Activated CD4-positive, alpha-beta T cell treated with anti-CD3 and anti-CD28 coated beads, Interleukin-2, amount 10 ng/mL, durations not matched to agents 24 days and 14 days (primary cell): ENCODE measurements at regions not wholly inside any gene's neighbourhood (a gene's known extent, or its start where the extent isn't known, plus 50 kb on each side); places are given as distances from the start of the nearest gene placed in this dataset.
"Not testable (repeated sequence)": the region's sequence is repeated elsewhere in the genome, so short reads cannot be mapped to it uniquely, and the experiment has no call there.

ENCODE experiments used
- DNase-seq: peaks from one replicate; pipeline ENCODE4 v3.0.0; 2022
- H3K27ac Mint-ChIP-seq: one replicate; pipeline ENCODE4 v1.8.0; 2022; ENCODE audit warnings: mild to moderate bottlenecking, mixed read lengths
- H3K27me3 Mint-ChIP-seq: one replicate; pipeline ENCODE4 v1.8.0; 2022; ENCODE audit warnings: mixed read lengths
- H3K36me3 Mint-ChIP-seq: one replicate; pipeline ENCODE4 v1.8.0; 2022; ENCODE audit warnings: low read depth, mild to moderate bottlenecking, mixed read lengths
- H3K4me1 Mint-ChIP-seq: one replicate; pipeline ENCODE4 v1.8.0; 2021; ENCODE audit warnings: mixed read lengths
- H3K4me3 Mint-ChIP-seq: one replicate; pipeline ENCODE4 v1.8.0; 2022; ENCODE audit warnings: mild to moderate bottlenecking, moderate library complexity, mixed read lengths
- H3K9me3 Mint-ChIP-seq: one replicate; pipeline ENCODE4 v1.8.0; 2021; ENCODE audit warnings: mixed read lengths
- intact Hi-C: fragments of 100-400 bp; cut with micrococcal nuclease; formaldehyde crosslinking; loops from one replicate; pipeline ENCODE4 v1.15.1; 2023

- intact Hi-C loops, H3K27me3 Mint-ChIP-seq, H3K9me3 Mint-ChIP-seq, H3K4me1 Mint-ChIP-seq, H3K36me3 Mint-ChIP-seq, DNase-seq, H3K27ac Mint-ChIP-seq, H3K4me3 Mint-ChIP-seq: not testable (repeated sequence)
Measured at GRCh38 chr3:125899181-125899580, 69.8 kb upstream of the ROPN1B start.

DNA sequence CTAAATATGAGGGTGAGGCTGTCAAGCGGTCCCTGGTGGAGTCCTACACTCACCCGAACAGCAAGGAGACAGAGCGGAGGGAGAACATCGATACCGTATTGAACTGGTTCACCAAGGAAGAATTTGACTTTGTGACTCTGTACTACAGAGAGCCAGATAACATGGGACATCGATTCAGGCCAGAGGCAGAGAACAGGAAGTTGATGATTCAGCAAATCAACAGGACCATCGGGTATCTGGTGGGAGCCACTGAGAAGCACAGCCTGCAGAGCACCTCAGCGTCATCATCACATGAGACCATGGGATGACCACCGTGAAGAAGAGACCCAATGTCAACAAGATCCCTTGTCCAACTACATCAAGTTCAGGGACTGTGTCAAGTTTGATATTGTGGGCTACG is 67.5 kb upstream of the ROPN1B start:
- H3K9me3 Mint-ChIP-seq, intact Hi-C loops, H3K27ac Mint-ChIP-seq, H3K4me1 Mint-ChIP-seq, H3K36me3 Mint-ChIP-seq, DNase-seq, H3K4me3 Mint-ChIP-seq, H3K27me3 Mint-ChIP-seq: not testable (repeated sequence)

- H3K4me1 Mint-ChIP-seq, H3K27ac Mint-ChIP-seq, intact Hi-C loops, DNase-seq, H3K4me3 Mint-ChIP-seq, H3K36me3 Mint-ChIP-seq, H3K9me3 Mint-ChIP-seq, H3K27me3 Mint-ChIP-seq: not testable (repeated sequence)
Measured at GRCh38 chr3:125903780-125904455, 65.1 kb upstream of the ROPN1B start.

- H3K27ac Mint-ChIP-seq, H3K27me3 Mint-ChIP-seq, H3K9me3 Mint-ChIP-seq, DNase-seq, H3K4me1 Mint-ChIP-seq, H3K36me3 Mint-ChIP-seq, intact Hi-C loops, H3K4me3 Mint-ChIP-seq: not testable (repeated sequence)
Measured at GRCh38 chr3:125907279-125907678, 61.7 kb upstream of the ROPN1B start.

DNA sequence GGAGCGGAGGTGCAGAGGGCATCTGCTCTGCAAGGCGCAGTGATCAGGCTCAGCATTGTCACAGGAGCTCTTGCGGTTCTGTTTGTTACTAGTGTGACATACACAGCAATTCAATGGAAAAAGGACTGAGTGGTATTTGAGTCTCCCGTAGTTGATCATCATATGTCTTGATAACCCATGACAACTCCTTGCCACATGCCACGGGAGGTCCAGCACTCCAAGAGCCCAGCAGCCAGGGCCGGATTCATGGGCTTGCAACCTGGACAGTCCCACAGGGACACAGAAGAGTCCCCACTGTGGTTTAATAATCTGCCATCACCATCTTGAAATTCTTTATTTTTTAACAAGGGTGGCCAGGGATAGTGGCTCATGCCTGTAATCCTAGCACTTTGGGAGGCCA is 58.1 kb upstream of the ROPN1B start:
- not testable (repeated sequence) for H3K27ac Mint-ChIP-seq, H3K4me3 Mint-ChIP-seq, DNase-seq, H3K9me3 Mint-ChIP-seq, H3K27me3 Mint-ChIP-seq, H3K36me3 Mint-ChIP-seq, H3K4me1 Mint-ChIP-seq
- intact Hi-C loops = loop anchor here (10.0 kb wide), 2 partner anchors 146 to 316 kb away; partner anchors contain the start of gene OSBPL11

GRCh38 chr3:125914608-125915436 is 54.2 kb upstream of the ROPN1B start:
- H3K4me1 Mint-ChIP-seq = peaks cover 20% of the 10 kb centered on the region
- intact Hi-C loops = loop anchor here (5.0 to 10.0 kb wide), 4 partner anchors 150 to 562 kb away; partner anchors contain the start of genes KLF15, OSBPL11 and ZXDC
- H3K27me3 Mint-ChIP-seq, H3K36me3 Mint-ChIP-seq, DNase-seq, H3K9me3 Mint-ChIP-seq: not testable (repeated sequence)
- H3K4me3 Mint-ChIP-seq = peak overlapping the region; percentile 92
- peak overlapping the region; percentile 72 for H3K27ac Mint-ChIP-seq

- peaks cover 20% of the 10 kb centered on the region for H3K4me1 Mint-ChIP-seq
- intact Hi-C loops = loop anchor here (5.0 to 10.0 kb wide), 4 partner anchors 151 to 562 kb away; partner anchors contain the start of genes KLF15, OSBPL11 and ZXDC
Measured at GRCh38 chr3:125915437-125915787, 53.6 kb upstream of the ROPN1B start.

GRCh38 chr3:125915792-125916375 is 53.1 kb upstream of the ROPN1B start:
- not testable (repeated sequence) for H3K27me3 Mint-ChIP-seq
- intact Hi-C loops = loop anchor here (2.0 to 10.0 kb wide), 6 partner anchors 75 to 561 kb away; partner anchors contain the start of genes KLF15, OSBPL11, SLC41A3 and ZXDC
- peak overlapping the region; percentile 84 for H3K27ac Mint-ChIP-seq

More at GRCh38 chr3:125915437-125915787, 53.6 kb upstream of the ROPN1B start:
- H3K9me3 Mint-ChIP-seq, H3K27me3 Mint-ChIP-seq, H3K36me3 Mint-ChIP-seq, DNase-seq: not testable (repeated sequence)
- peak overlapping the region; percentile 84 for H3K27ac Mint-ChIP-seq
- peak overlapping the region; percentile 92 for H3K4me3 Mint-ChIP-seq

GRCh38 chr3:125916376-125916978 is 52.5 kb upstream of the ROPN1B start:
- intact Hi-C loops = loop anchor here (2.0 to 10.0 kb wide), 6 partner anchors 74 to 561 kb away; partner anchors contain the start of genes KLF15, OSBPL11, SLC41A3 and ZXDC
- DNase-seq = peak; percentile 98
- H3K4me3 Mint-ChIP-seq = peak overlapping the region; percentile 92
- no peaks in the 10 kb centered on the region for H3K27me3 Mint-ChIP-seq
- no peaks in the 10 kb centered on the region for H3K36me3 Mint-ChIP-seq
- H3K27ac Mint-ChIP-seq = peak overlapping the region; percentile 84
- no peaks in the 10 kb centered on the region for H3K9me3 Mint-ChIP-seq
- H3K4me1 Mint-ChIP-seq = peaks cover 20% of the 10 kb centered on the region

More at GRCh38 chr3:125915792-125916375, 53.1 kb upstream of the ROPN1B start:
- Mint-ChIP-seq H3K4me3 (peak overlapping the region; percentile 92), H3K4me1 (peaks cover 20% of the 10 kb centered on the region)
- peak; percentile 100 for DNase-seq
- not testable (repeated sequence) for H3K36me3 Mint-ChIP-seq, H3K9me3 Mint-ChIP-seq

- peaks cover 20% of the 10 kb centered on the region for H3K4me1 Mint-ChIP-seq
- H3K27me3 Mint-ChIP-seq, H3K9me3 Mint-ChIP-seq, H3K36me3 Mint-ChIP-seq: not testable (repeated sequence)
- peak overlapping the region; percentile 84 for H3K27ac Mint-ChIP-seq
- intact Hi-C loops = loop anchor here (2.0 to 10.0 kb wide), 6 partner anchors 74 to 560 kb away; partner anchors contain the start of genes KLF15, OSBPL11, SLC41A3 and ZXDC
- DNase-seq = peak; percentile 72
- H3K4me3 Mint-ChIP-seq = peak overlapping the region; percentile 92
Measured at GRCh38 chr3:125917020-125917549, 51.9 kb upstream of the ROPN1B start.

DNA sequence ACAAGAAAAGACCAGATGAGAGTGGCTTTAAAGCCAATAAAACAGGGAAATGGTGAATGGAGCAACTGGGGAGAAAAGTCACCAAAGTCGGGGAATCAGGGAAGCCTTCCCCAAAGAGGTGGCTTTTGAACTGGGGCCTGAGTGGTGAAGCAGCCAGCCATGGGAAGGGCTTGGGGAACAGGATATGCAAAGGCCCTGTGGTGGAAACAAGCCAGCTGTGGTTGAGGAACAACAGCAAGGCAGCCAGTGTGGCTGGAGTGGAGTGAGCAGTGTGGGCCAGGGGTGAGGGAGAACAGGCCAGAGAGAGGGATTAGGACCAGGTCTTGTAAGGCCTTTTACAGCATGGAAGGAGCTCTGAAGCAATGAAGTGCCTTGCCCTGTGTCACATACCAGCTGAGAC is 51.0 kb upstream of the ROPN1B start:
- not testable (repeated sequence) for H3K4me3 Mint-ChIP-seq, H3K36me3 Mint-ChIP-seq, H3K27me3 Mint-ChIP-seq, H3K9me3 Mint-ChIP-seq, H3K27ac Mint-ChIP-seq, DNase-seq
- peaks cover 20% of the 10 kb centered on the region for H3K4me1 Mint-ChIP-seq
- intact Hi-C loops = loop anchor here (5.0 to 10.0 kb wide), 4 partner anchors 153 to 559 kb away; partner anchors contain the start of genes KLF15, OSBPL11 and ZXDC

DNA sequence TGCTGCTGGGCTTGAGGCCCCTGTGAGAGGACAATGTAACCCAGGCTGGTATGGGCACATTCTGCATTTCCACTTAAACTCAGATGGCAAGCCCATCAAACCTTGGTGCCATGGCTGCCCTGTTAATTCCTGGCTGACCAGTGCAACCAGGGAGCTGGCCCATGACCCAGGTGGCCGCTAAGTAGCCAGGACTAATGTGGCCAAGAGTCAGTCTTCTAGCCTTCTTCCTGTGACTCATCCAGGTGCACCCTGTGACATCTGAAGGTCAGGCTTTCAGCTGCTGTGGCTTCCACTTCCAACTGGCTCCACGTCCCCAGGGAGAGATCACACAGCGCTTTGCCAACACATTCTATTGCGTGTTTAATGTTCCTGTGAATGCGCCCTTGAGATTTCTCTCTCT is 50.5 kb upstream of the ROPN1B start:
- Mint-ChIP-seq H3K4me3 (peak overlapping the region; percentile 32), H3K27ac (peak overlapping the region; percentile 59)
- H3K27me3 Mint-ChIP-seq = not testable (repeated sequence)

GRCh38 chr3:125918866-125919265 is 50.1 kb upstream of the ROPN1B start:
- Mint-ChIP-seq H3K4me3 (peak overlapping the region; percentile 32), H3K27ac (peak overlapping the region; percentile 59), H3K4me1 (peaks cover 20% of the 10 kb centered on the region)
- not testable (repeated sequence) for H3K27me3 Mint-ChIP-seq, H3K9me3 Mint-ChIP-seq, H3K36me3 Mint-ChIP-seq, DNase-seq
- intact Hi-C loops = loop anchor here (5.0 to 10.0 kb wide), 4 partner anchors 154 to 558 kb away; partner anchors contain the start of genes KLF15, OSBPL11 and ZXDC

More for the DNA sequence above, 50.5 kb upstream of the ROPN1B start:
- H3K4me1 Mint-ChIP-seq = peaks cover 20% of the 10 kb centered on the region
- H3K36me3 Mint-ChIP-seq, DNase-seq, H3K9me3 Mint-ChIP-seq: not testable (repeated sequence)
- intact Hi-C loops = loop anchor here (5.0 to 10.0 kb wide), 4 partner anchors 154 to 559 kb away; partner anchors contain the start of genes KLF15, OSBPL11 and ZXDC
